ENCODE measurements at regions not wholly inside any gene's neighbourhood (a gene's known extent, or its start where the extent isn't known, plus 50 kb on each side); places are given as distances from the start of the nearest gene placed in this dataset.
"Not testable (repeated sequence)": the region's sequence is repeated elsewhere in the genome, so short reads cannot be mapped to it uniquely, and the experiment has no call there.

DNA sequence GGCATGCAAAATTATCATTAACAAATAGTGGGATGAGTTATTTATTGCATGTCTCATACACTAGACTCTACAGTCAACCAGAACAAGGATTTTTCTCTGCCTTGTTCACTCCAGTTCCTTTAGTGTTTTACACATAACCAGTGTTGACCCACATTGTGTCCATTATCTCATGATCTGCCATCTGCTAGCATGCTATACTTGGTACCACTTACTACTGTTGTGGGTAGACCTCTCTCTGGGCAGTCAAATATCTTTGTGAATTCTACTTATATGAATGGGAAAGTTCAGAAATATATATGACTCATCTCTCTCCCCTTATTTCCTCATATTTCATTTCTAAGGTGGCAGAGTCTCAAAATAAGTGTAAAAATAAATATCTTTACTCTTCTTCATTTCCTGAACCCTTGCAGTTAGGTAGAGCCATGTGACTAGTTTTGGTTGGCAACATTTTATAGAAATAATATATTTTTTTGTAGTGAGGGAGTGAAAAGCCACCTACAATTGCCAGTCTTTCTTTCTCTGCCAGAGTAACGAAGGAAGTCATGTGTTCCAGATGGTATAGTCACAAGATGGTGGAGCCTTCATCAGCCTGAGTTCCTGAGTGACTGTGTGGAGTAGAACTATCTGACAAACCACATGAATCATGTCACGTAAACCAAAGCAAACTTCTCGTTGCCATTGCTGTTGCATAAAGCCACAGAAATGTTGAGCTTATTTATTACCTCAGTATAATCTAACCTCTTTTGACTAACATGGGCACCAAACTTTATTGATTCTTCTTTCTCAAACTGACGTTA, 704.0 kb downstream of the RNF144A start:
- in situ Hi-C loops (cut with HindIII; ENCODE audit: low sequenced_read_pairs): no loop called here

DNA sequence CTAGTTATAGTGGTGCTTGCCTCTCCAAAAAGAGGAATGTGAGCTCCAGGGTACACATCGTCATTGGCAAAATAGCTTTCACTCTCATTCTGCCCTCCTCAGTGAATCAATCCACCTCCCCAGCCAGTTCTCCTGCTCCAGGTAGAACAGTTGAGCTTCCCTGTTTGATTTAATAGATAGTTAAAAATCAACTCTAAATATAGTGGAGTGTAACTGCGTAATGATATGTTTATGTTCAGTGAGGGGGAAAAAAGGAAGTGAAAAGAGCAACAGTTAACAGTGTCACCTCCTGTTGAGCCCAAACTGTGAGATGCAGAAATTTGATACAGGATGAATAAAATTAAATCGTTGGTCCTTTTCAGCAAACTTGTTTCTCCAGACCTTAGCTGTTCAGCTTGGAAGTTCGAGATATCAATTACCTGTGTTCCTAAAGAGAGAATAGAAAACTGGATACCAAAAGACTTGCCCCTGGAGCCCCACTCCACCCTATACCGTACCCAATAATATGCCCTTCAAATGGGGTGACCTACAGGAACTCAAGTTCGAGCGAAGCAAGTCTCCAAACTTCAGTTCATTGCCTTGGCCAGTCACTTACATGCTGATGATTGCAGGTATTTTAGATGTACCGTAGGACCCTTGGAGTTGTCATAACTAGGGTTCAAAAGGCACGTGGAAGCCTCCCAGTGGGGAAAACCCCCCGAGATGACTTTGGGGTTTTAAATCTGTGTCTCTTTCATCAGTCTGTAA, 708.4 kb downstream of the RNF144A start:
- in situ Hi-C loops (cut with HindIII; ENCODE audit: low sequenced_read_pairs): no loop called here

DNA sequence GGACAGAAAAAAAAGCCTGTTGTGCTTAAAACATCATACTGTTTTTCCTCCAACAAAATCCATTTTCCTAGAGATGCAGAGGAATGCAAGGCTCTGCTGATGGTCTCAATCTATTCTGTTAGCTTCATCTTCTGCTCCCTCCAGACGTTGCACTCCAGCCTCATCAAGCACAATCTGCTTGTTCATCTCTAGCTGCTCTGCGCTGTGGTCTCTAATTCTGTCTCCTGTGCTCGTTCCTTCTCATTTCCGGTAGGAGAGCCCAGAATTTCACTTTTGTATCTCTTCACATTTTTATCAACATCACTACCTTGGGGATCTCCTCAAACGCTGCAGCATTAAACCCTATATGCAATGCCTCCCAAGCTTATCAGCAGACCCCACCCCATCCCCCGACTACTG, 708.9 kb downstream of the RNF144A start:
- in situ Hi-C loops (cut with HindIII; ENCODE audit: low sequenced_read_pairs): no loop called here

DNA sequence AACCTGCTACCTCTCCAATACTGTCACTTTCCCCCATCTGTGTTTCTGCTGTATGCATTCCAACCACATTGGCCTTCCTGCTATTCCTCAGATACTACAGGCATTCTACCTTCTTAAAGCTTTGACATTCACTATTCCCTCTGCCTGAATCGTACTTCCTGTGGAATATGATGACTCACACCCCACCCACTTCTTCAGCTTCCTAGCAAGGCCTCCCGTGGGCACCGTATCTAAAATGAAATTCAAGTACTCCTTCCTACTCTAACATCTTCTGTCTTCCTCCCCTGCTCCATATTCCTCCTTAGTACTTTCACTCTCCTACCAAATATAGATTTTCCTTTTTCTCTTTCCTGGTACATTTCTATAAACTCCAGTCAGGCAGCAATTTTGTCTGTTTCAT, 710.4 kb downstream of the RNF144A start:
- in situ Hi-C loops (cut with HindIII; ENCODE audit: low sequenced_read_pairs): no loop called here

DNA sequence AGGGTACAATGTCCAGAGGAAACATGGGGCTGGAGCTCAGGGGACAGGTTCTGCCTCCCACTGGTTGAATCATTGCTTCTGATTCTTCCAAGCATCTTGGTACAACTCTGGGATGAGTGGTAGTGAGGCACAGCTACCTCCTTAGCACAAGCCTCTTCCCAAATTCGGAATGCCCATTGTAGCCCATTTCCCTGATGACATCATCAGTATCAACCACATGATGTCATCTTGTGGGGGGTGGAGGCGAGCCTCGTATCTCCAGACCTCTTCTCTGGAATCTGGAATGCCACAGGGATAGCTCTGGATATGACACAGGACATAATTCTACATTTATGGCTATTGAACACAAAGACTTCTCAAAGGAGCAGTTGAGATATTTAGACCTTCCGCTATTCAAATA, 715.2 kb downstream of the RNF144A start:
- in situ Hi-C loops (cut with HindIII; ENCODE audit: low sequenced_read_pairs): no loop called here

DNA sequence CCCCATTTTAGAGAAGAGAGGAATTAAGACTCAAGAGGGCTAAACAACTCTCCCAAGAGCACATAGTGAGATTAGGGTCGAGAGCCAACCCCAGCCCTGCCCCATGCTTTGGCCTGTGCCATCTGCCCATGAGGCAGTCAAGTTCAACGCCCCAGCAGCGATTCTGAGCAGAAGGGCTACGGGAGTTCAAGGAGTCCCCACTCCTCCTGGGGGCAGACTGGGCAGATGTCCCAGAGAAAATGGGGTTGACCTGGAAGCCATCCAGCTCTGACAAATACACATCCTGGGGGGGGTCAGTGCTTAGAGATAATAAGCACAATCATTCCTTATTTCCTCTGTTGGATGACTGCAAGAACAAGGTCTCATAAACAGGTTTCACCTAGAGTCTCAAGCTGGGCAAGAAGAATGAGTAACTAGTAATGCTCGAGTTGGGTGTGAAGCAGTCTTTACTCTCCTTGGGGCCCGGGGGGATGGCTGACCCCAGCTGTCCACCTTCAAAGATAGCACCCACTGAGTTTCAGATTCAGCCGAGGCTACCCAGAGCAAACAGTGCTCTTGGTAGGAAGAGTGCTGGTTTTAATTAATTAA, 716.4 kb downstream of the RNF144A start:
- in situ Hi-C loops (cut with HindIII; ENCODE audit: low sequenced_read_pairs): no loop called here

DNA sequence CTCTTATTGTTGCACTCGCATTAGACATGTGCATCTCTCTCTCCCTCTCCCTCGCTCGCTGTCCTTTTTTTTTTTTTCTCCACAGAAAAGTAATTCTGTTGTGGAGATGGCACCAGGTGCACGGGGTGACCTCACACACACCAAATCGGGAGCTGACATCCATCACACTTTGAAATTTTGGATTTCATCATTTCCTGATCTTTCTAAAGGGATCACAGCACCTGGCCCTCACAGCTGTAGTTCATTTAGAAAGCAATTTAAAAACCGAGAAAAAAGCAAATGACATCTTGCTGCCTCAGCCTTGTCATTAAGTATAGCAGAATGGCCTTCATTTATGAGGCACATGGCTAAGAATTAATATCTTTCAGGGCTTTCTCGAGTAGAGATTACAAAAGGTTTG, 717.2 kb downstream of the RNF144A start:
- in situ Hi-C loops (cut with HindIII; ENCODE audit: low sequenced_read_pairs): no loop called here

DNA sequence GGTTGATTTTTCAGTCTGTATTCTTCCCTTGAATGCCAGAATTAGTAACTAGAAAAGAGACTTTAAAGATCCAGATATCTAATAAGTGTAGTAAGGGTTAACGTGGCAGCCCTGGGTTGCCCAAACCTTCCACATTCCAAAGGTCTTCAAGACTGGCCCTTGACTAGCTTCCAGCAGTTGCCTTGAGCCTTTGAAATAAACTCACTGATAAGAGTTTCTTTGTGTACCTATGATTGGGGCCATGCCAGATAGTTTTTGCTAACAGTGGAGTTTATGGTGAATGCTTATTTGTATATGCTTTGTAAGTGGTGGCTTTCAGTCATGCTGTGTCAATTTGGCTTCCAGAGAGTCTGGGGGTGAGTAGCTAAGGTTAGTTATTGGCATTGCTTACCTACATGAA, 722.3 kb downstream of the RNF144A start:
- in situ Hi-C loops (cut with HindIII; ENCODE audit: low sequenced_read_pairs): no loop called here

DNA sequence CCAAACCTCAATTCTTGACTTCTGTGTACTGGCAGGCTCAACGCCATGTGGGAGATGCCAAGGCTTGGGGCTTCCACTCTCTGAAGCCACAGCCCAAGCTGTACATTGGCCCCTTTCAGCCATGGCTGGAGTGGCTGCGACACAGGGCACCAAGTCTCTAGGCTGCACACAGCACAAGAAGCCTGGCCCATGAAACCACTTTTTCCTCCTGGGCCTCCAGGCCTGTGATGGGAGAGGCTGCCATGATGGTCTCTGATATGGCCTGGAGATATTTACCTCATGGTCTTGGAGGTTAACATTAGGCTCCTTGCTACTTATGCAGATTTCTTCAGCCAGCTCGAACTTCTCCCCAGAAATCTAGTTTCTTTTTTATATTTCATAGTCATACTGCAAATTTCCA, 724.1 kb downstream of the RNF144A start:
- in situ Hi-C loops (cut with HindIII; ENCODE audit: low sequenced_read_pairs): not testable (repeated sequence)

DNA sequence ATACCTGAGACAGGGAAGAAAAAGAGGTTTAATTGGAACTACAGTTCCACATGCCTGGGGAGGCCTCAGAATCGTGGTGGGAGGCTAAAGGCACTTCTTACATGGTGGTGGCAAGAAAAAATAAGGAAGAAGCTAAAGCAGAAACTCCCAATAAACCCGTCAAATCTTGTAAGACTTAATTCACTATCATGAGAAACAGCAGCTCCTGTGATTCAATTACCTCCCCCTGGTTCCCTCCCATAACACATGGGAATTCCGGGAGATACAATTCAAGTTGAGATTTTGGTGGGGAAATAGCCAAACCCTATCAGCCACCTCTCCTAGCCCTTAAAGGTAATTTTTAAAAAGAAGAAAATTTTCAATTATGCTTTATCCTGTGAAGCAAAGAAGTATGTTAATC, 728.8 kb downstream of the RNF144A start:
- in situ Hi-C loops (cut with HindIII; ENCODE audit: low sequenced_read_pairs): no loop called here

DNA sequence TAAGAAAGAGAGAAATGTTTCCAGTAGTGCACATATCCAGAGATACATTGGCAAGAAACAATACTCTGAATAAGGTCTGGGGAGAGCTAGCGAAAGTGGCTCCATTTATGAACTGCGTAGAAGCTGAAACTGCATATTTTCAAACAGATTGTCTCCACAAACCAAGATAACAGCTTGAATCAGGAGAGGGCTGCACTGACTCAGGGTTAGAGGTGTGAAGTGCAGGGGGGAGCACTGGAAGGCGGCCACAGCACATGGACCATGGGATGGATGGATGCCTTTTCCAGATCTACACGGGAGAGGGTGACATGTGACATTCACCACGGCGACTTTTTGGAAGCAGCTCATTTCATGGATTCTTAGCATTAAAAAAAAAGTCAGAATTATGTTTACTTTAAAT, 729.4 kb downstream of the RNF144A start:
- in situ Hi-C loops (cut with HindIII; ENCODE audit: low sequenced_read_pairs): no loop called here

DNA sequence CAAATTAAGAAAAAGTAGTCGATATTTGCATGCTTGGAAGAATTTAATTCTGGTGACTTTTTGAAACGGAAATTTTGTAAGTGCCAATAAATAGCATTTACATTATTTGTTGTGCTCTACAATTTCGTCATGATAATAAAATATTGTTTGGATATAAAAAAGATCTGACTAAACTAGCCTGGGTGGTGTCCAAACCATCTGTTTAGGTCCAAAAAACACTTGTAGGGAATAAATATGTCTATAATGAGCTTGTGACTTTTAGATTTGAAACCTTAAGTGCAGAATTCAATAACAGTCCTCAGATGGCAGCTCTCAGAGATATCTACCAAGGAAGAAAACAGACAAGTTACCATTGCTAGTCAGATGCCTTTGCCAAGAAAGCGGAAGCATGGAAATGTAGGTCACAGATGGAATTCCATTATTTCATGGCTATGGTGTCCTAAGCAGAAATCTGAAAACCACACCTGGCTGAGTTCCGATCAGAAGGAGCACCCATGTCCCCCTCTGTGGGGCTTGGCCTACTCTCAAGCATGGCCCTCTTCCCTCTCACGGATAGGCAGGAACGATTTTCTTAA, 731.1 kb downstream of the RNF144A start:
- in situ Hi-C loops (cut with HindIII; ENCODE audit: low sequenced_read_pairs): no loop called here

DNA sequence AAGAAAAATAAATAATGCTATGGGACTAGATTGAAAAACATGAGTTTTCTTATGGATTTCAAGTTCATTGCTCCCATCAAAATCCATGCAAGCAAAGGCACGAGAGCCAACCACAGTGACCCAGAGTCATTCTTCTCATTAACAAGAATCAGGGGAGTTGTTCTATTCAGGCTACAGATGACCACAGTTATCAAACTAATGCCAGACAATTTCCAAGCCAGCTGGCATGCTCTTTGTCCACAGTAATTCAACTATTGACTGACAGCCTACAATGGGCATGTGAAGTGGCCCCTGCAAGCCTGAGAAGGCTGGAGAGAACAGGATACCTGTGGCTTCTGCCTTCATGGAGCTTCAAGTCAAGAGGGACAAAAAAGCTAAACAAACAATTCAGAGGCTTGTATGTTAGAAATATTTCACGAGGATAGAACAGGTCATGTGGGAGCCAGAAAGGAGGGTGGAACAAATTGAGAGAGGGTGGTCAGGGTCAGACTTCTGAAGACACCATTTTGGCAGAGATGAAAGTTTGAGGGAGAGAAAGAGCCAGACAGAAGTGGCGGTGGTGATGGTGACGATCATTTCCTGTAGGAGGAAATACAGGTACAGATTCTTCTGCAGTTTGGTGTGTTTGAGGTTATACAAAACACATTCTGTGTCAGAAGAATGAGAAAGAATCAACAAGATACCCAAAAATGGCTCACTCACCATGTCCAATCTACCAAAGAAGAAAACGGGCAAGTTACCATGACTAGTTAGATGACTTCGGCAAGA, 732.4 kb downstream of the RNF144A start:
- in situ Hi-C loops (cut with HindIII; ENCODE audit: low sequenced_read_pairs): no loop called here

DNA sequence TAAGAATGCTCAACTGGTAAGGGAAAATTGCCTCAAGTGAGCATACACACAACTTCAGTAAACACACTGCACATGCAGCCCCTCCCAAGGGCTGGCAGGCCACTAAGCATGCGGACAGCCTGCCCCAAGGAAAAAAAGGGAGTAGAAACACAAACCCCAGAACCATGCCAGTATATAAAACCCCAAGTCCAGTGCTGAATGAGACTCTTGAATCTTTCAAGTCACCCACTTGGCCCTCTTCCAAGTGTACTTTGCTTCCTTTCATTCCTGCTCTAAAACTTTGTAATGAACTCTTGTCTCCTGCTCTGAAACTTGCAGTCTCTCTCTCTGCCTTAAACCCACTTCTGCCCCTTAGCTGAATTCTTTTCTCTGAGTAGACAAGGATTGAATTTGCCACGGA, 736.4 kb downstream of the RNF144A start:
- in situ Hi-C loops (cut with HindIII; ENCODE audit: low sequenced_read_pairs): no loop called here

DNA sequence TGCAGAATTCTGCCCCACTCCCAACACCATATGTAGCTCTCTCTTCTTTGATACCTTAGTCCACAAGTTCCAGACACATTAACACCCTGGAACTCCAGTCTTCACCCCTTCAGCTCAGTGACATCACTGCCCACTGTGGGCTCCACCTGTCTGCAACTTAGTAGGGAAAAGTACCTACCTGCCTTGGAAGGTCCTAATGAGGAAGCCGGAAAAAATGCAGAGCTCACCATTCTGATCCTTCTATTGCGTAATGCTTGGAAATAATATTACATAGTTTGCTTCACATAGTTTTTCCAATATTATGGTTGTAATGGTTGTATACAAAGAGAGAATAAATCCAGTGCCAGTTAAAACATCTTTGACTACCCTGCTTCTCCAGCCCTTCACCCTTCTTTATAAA, 738.4 kb downstream of the RNF144A start:
- in situ Hi-C loops (cut with HindIII; ENCODE audit: low sequenced_read_pairs): no loop called here

DNA sequence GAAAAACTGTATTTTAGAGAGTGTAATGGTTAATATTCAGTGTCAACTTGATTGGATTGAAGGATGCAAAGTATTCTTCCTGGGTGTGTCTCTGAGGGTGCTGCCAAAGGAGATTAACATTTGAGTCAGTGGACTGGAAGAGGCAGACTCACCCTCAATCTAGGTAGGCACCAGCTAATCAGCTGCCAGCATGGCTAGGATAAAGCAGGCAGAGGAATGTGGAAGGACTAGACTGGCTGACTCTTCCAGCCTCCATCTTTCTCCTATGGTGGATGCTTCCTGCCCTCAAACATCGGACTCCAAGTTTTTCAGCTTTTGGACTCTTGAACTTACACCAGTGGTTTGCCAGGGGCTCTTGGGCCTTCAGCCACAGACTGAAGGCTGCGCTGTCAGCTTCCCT, 740.3 kb downstream of the RNF144A start:
- in situ Hi-C loops (cut with HindIII; ENCODE audit: low sequenced_read_pairs): not testable (repeated sequence)

DNA sequence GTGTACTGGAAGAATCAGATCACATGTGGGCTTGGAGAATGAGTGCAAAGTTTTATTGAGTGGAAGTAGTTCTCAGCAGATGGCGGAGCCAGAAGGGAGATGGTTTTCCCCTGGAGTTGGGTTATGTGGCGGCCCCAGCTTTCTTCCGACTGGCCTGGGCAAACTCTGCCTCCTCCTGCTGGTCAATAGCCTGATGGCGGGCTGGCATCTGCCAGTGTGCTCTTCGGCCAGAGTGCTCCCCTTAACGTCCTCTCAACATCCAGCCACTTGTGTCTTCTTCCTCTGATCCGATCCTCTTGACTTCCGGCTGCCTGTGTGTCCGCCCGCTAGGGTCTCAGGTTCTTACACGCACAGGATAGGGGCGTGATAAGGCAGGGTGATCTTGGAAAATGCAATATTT, 741.3 kb downstream of the RNF144A start:
- in situ Hi-C loops (cut with HindIII; ENCODE audit: low sequenced_read_pairs): no loop called here

DNA sequence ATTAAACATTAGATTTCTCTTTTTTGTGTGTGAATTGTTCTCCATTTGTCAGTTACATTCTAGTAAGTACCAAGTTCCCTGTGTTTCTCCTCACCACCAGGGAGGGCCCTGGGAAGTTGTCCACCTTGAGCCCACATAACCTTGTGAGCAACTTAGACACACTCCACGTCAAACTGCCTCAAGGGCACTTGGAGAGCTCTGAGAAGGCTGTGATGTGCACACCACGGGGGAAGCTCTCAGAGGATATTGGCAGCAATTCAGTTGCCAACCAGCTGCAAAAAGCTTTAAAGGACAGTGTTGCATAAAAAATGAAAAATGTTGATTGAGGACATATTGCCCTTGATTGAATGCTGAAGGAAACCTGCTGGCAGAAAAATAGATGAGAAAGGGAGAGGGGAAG, 743.6 kb downstream of the RNF144A start:
- in situ Hi-C loops (cut with HindIII; ENCODE audit: low sequenced_read_pairs): no loop called here

DNA sequence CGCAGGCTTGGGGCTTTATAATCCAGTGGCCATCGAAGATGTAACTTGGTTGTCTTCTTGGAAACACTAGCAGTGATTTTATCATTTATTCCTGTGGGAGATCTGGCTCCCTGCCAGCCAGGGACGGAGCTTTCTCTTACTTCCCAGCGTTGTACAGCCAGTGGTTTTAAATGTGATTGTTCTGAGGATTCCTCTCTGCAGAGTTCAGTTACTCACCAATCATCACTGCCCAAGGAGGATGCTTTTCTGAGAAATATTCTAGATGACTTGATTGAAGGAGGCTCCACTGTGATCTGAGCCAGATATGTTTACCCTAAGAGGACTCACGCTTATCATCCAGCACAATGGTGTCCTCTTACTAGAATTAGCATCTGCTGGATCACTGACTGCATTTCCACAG, 744.3 kb downstream of the RNF144A start:
- in situ Hi-C loops (cut with HindIII; ENCODE audit: low sequenced_read_pairs): no loop called here

DNA sequence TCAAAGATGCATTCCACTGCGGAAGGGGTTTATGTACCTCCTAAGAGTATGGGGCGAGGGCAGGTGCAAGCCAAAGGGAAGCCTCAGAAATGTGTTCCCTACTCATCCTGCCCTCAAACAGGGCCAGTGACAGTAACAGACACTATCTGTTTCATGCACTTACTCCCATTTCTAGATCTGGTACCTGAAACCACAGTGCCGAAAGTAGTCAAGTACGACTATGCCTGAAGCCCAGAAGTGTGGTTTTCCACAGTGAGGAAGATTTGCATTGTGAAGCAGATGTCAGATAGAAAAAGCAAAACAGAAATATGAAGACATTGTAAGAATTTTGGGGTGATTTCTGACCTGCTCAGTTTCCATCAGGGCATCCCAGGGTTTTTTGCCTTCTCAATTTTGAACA, 748.7 kb downstream of the RNF144A start:
- in situ Hi-C loops (cut with HindIII; ENCODE audit: low sequenced_read_pairs): no loop called here
